ENCODE measurements at regions not wholly inside any gene's neighbourhood (a gene's known extent, or its start where the extent isn't known, plus 50 kb on each side); places are given as distances from the start of the nearest gene placed in this dataset.

- no peak for DNase-seq
Observed at GRCh38 chr17:72344613-72345012, 223.8 kb downstream of the SOX9 start.

GRCh38 chr17:72345088-72345487 is 224.3 kb downstream of the SOX9 start:
- DNase-seq, result no peak

GRCh38 chr17:72345536-72345935 is 224.7 kb downstream of the SOX9 start:
- DNase-seq, result no peak

- DNase-seq, result no peak
Observed at GRCh38 chr17:72346306-72346705, 225.5 kb downstream of the SOX9 start.

- no peak for DNase-seq
Observed at GRCh38 chr17:72349011-72349410, 228.2 kb downstream of the SOX9 start.

GRCh38 chr17:72349491-72349995 is 228.7 kb downstream of the SOX9 start:
- DNase-seq, result no peak

GRCh38 chr17:72350073-72350472 is 229.3 kb downstream of the SOX9 start:
- DNase-seq, result no peak

- DNase-seq, result no peak
Observed at GRCh38 chr17:72351365-72351764, 230.5 kb downstream of the SOX9 start.

- no peak for DNase-seq
Observed at GRCh38 chr17:72351884-72352346, 231.1 kb downstream of the SOX9 start.

GRCh38 chr17:72353502-72353901 is 232.7 kb downstream of the SOX9 start:
- no peak for DNase-seq

- DNase-seq, result no peak
Observed at GRCh38 chr17:72354071-72354470, 233.3 kb downstream of the SOX9 start.

GRCh38 chr17:72357764-72358365 is 237.0 kb downstream of the SOX9 start:
- no peak for DNase-seq

- no peak for DNase-seq
Observed at GRCh38 chr17:72358465-72358864, 237.6 kb downstream of the SOX9 start.

GRCh38 chr17:72359274-72359673 is 238.5 kb downstream of the SOX9 start:
- DNase-seq, result no peak

- no peak for DNase-seq
Observed at GRCh38 chr17:72359811-72360210, 239.0 kb downstream of the SOX9 start.

GRCh38 chr17:72360386-72360940 is 239.6 kb downstream of the SOX9 start:
- DNase-seq, result no peak

- DNase-seq, result no peak
Observed at GRCh38 chr17:72361892-72362291, 241.1 kb downstream of the SOX9 start.

- DNase-seq, result no peak
Observed at GRCh38 chr17:72362376-72363088, 241.7 kb downstream of the SOX9 start.

- no peak for DNase-seq
Observed at GRCh38 chr17:72363089-72363610, 242.3 kb downstream of the SOX9 start.

- no peak for DNase-seq
Observed at GRCh38 chr17:72365857-72366414, 245.1 kb downstream of the SOX9 start.

GRCh38 chr17:72366626-72367025 is 245.8 kb downstream of the SOX9 start:
- no peak for DNase-seq

- DNase-seq, result no peak
Observed at GRCh38 chr17:72368191-72368590, 247.4 kb downstream of the SOX9 start.

- no peak for DNase-seq
Observed at GRCh38 chr17:72369366-72369765, 248.5 kb downstream of the SOX9 start.

- no peak for DNase-seq
Observed at GRCh38 chr17:72370819-72371218, 250.0 kb downstream of the SOX9 start.

All from cortex of kidney (tissue), 1 donor.